ENCODE measurements at regions not wholly inside any gene's neighbourhood (a gene's known extent, or its start where the extent isn't known, plus 50 kb on each side); places are given as distances from the start of the nearest gene placed in this dataset.
"Not testable (repeated sequence)": the region's sequence is repeated elsewhere in the genome, so short reads cannot be mapped to it uniquely, and the experiment has no call there.

DNA sequence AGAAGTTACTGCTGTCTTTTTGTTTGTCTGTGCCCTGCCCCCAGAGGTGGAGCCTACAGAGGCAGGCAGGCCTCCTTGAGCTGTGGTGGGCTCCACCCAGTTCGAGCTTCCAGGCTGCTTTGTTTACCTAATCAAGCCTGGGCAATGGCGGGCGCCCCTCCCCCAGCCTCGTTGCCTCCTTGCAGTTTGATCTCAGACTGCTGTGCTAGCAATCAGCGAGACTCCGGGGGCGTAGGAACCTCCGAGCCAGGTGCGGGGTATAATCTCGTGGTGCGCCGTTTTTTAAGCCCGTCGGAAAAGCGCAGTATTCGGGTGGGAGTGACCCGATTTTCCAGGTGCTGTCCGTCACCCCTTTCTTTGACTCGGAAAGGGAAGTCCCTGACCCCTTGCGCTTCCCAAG, 335.6 kb downstream of the ADGRL2 start:
- not testable (repeated sequence) for DNase-seq (ENCODE audit: low read depth)

DNA sequence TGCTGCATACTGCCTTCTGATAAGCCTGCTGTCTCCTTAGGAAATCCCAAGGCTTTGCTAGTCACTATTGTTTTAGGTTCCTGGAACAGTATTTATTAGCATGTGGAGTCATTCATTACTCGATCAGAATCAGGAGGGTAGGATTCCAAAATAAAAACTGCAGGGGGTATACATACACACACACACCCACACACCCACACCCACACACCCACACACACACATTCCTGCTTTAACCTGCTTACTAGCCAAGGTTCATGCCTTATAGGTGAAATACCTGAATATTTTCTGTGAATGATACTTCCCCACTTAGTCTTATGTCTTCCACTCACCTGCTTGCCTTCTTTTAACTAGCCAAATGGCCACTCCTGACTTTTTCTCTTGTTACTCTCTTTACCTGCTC, 325.1 kb downstream of the ADGRL2 start:
- DNase-seq (ENCODE audit: low read depth): no peak

DNA sequence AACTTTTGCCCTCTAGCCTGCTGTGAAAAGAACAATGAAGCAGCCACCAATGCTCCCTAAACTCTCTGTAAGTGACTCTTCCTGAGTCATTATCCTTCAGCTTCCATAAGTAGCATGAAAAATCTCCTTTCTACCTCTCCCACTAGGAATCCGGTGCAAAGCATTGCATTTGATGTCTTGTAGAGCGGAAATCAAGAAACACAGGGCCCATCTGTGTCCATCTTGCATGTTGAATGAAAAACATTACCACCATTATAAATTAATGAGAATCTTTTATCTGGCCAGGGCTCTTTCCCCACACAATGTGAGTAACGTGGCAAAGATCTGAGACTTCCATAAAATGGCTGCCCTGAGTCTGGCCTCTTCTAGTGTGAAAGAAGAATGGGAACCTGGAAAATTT, 324.4 kb downstream of the ADGRL2 start:
- no peak for DNase-seq (ENCODE audit: low read depth)

DNA sequence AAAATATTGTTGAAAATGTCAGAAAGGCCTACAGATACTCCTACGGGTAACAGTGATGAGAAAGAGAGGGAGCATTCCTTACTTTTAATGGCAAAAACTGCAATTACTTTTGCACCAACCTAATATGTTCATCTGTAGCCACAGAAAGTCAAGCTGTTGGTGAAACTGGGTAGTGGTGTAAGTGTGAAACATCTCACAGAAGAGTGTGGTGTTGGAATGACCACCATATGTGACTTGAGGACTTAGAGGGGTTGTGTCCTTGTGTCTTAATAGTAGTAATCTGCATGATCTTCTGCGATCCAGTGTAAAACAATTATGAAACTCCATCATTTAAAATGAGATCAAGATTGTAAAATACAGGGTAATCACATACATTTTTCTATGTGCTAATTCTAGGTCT, 320.7 kb downstream of the ADGRL2 start:
- no peak for DNase-seq (ENCODE audit: low read depth)

DNA sequence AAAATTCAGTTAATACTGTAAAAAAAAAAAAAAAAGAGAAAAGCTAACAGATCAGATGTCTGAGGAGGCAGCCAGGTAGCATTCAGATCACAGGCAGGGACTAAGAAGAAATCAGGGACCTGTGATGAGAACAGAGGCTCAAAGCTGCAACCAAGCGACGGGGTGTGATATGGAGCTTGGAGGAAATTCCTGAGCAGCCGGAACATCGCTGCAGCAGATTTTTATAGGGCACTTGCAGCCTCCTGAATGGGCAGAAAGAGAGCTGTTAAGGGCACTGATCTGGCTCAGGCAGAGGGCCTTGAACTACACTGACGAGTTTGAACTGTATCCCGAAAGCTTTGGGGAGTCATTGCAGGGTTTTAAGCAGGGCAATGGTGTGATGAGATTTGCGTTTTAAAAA, 315.4 kb downstream of the ADGRL2 start:
- no peak for DNase-seq (ENCODE audit: low read depth)

DNA sequence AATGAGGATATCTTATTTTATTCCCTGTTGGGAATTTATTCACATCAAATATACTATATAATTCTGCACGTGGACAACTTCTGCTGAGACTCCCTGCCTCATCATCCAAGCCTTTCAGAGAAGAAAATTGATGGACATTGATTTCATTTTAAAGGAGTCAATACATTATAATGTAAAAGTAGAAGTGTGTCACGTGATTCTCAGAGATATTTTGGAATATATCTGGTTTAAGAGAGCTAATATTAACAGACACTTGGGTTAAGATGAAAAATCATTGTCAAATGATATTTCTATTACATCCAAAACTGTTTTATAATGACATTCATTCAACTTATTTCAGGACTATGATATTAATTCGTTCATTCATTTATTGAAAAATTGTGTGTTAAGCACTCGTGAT, 314.2 kb downstream of the ADGRL2 start:
- no peak for DNase-seq (ENCODE audit: low read depth)

DNA sequence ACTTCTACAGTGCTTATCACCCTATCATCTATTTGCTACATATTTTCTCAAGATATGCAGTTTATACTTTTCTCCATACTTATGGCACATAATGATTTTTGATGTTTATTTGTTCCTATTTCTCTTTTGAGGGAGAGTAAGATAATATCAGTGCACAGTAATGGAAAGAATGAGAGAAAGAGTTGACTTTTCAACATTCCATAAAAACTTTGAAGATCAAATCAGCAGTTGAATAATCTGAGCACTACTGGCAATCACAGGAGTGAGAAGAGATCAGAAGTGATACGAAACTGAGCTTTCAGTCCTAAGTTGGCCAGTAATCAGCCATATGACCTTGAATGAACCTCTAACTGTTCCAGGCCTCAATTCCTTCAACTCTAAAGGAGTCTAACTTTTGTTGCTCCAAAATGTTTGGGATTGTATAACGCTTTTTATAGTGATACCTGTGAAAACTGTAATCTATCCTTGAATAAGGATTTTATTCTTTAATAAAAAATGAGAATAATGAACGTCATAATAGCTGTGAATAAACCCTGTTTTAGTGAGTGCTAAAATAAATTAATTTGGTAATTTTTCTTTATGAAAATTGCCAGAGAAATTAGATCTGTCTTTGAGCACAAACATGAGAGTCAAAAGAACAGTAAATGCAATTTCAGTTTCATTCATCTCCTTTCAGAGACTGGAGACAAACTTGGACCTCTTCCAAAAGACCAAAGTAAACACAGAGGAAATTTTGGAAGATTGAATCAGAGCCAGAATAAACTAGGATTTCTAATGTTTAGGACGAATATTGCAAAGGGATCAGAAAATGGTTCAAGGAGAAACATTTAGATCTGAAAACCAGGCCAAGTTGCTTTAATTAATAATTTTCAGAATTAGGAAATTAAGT, 309.9 kb downstream of the ADGRL2 start:
- no peak for DNase-seq (ENCODE audit: low read depth)

DNA sequence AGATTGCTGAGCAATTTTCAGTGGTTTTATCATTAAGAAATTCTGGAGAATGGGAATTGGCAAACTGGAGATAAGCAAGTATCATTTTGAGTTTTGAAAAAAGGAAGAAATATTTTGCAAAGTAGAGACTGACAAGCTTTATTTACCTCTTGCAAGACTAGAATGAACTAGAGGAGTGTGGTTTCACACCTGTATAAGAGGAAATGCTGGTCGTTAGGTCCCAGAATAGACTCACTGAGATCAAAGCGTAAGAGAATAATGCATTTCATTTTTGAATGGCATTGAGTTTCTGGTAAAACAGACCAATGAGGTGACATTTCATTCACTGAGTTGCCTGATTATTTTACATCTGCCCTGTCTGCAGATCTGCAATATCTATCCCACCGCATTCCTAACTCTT, 308.1 kb downstream of the ADGRL2 start:
- no peak for DNase-seq (ENCODE audit: low read depth)

DNA sequence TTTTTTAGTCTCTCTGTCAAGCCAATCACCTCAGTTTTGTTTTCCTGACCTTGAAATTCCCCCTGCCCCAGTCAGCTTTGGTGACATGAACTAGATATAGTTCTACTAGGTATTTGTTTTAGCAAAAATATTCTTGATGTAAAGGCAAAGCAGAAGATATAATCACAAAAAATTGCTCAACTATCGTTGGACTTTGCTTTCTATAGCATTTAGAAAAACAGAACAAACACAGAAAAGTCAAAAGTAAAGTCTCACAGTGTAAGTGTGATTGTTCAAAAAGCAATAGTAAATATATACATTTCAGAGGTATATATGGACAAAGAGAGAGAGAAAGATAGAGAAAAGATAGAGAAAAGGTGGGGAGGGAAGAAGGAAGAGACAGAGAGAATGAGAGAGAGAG, 305.9 kb downstream of the ADGRL2 start:
- no peak for DNase-seq (ENCODE audit: low read depth)

DNA sequence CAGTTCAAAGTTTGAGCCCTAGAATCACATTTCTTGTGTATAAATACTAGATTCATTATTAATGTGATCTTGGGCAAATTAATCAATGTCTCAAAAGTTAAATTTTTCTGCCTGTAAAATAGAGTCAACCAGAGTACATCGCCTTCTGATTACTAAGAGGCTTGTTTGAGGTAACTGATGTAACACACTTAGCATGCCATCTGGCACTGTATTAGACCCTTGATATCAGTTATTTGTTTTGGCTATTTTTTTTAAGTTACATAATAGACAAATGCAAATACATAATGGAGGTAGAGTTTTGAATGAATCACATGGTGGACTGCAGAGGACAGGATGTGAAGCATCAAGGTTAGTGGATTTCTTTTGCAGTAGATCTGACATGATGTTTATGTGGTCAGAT, 298.4 kb downstream of the ADGRL2 start:
- DNase-seq (ENCODE audit: low read depth): no peak

DNA sequence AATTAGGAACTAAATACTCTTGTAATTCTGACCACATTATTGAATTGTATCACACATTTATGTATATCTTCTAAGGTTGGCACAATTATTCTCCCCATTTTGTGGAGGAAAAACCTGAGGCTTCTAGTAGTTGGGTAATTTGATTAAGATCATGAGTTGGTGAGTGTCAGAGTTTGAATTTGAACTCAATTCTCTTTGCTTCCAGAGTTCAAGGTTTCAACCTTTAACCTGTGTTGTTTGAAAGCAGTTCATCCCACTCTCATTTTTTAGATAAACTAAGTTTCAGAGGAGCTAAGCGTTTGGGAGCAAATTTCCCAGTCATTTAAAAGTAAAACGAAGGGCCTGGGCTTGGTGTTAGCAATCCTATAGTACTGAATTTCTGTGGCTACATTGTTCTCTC, 293.4 kb downstream of the ADGRL2 start:
- DNase-seq (ENCODE audit: low read depth): no peak

DNA sequence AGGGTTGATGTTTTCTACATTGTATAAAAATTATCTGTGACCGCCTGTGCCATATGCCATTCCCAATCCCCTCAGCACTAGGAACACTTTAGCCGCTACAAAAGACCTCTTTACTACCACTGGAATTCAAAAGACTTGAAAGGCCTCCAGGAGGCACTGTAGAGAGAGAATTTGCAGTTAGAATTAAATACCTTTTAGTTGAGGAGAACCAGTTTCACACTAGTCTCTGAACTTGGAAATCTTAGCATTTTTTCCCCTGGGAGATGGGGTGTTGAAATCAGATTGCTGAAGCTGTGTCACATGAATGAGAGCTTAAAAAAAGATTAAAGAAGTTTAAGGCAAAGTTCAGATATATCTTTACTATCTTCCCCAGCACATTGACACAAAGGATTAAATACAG, 291.0 kb downstream of the ADGRL2 start:
- DNase-seq (ENCODE audit: low read depth): no peak

DNA sequence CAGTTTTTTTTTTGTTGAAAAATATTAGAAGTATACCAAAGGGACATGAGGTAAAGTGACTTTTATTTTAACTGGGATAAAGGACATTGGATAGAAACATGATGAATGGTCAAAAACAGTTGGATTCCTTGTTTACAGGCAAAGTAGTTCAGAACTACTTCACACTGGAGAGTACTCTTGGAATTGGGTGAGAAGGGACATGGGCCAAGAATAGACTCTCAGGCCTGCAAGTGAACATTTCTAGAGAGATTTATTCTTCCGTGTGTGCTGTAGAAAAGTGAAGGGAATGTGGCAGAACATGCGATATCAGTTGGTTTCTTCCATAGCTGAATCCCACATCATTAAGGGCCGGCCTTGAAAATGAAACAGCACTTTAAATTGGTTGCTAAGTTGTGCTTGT, 290.5 kb downstream of the ADGRL2 start:
- no peak for DNase-seq (ENCODE audit: low read depth)

DNA sequence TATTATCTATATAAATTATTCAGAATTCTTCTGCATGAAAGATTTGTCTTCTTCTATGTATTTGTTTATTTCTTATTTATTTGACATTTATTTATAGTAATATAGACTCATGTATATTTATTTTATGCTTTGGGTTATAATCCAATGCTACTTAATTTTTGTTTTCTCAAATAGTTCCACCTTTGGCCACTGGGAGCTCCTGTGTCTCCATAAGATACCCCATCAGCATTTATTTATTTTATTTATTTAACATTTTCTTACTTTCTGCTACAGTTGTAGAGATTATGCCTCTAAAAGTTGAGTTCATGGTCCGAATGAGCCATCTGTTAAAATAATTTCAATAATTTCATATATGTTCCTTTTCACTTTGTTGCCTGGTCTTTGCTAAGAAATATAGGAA, 289.4 kb downstream of the ADGRL2 start:
- DNase-seq (ENCODE audit: low read depth): no peak

DNA sequence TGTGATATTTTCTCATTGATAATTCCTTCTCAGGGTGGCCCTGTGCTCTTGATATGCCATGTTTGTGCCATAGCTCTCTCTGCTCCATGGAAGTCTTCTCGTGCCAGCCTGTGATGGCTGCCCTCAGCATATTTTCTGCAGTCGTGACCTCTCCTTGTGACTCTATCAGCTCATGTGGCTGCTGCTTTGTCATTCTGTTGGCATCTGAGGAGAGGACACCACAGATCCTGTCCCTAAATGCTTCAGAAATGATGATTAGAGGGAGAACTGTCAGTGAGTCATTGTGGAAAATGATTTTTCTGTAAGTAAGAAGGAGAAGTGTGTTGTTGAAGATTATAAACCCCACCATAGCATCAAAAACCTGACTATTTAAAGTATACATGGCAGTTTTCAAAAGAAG, 286.0 kb downstream of the ADGRL2 start:
- peak; percentile 24 for DNase-seq (ENCODE audit: low read depth)

DNA sequence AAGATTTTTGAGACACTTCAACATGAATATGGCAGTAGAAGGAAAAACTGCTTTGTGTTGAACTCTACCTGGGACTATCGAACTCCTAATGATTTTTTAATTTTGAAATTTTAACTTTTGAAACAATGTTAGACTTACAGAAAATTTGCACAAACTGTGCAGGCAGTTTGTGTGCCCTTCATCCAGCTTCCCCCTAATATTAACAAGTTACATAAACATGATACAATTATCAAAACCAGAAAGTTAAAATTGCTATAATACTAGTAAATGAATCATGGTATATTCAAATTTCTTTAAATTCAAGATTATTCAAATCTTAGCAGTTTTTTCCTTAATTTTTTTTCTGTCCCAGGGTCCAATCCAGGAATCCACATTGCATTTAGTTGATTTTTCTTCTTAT, 278.9 kb downstream of the ADGRL2 start:
- DNase-seq (ENCODE audit: low read depth): no peak

DNA sequence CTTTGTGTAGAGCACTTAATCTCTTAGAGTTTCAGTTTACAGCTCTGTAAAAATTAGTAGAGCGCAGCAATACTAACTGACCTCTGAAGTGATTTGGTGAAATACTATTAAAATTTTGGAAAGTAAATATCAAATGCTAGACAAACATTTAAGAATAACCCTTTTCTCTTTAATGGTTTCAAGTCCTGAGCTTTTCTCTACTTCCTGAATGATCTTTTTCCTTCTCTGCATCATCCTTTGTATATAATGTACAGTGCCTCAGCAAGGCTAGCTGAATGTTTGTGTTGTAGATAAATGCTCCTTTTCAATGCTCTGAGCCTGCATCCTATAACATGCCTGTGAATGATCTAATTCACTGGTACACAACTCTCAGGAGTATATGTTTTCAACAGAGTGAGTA, 272.9 kb downstream of the ADGRL2 start:
- DNase-seq (ENCODE audit: low read depth): no peak

DNA sequence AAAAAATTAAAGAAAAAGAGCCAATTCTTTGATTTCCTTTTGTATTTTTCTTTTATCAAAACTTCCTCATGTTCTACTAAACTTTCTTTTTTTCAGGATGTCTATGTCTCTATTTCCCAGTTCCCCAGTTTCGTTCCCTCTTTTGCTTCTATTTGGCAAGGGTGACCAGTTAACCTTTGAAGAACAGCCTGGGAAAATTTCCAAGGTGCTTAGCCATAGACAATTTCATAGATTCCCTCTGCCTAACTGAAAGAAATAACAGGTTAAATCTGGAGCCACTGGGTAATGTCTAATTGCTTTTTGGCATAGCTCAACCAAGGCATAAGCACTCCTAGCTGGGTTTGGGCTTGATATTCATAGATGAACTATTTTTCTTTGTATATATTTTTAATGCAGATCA, 272.3 kb downstream of the ADGRL2 start:
- DNase-seq (ENCODE audit: low read depth): no peak

DNA sequence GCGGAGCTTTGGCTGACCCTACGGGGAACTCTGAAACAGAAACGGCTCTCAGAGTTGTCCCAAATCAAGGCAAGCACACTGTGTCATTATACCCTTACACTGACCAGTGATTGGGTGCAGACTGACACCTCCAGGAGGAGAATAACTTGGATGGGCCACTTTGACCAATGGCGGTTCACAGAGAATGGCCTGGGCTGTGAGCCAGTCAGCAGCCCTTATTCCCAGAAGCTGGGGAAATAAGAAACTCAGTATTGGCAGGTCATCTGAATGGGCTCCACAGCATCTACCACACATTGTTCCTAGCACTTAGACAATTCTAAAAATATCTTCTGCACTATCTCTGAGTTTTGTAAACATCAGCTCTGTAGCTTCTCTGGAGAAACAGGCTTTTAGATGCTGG, 265.2 kb downstream of the ADGRL2 start:
- no peak for DNase-seq (ENCODE audit: low read depth)

DNA sequence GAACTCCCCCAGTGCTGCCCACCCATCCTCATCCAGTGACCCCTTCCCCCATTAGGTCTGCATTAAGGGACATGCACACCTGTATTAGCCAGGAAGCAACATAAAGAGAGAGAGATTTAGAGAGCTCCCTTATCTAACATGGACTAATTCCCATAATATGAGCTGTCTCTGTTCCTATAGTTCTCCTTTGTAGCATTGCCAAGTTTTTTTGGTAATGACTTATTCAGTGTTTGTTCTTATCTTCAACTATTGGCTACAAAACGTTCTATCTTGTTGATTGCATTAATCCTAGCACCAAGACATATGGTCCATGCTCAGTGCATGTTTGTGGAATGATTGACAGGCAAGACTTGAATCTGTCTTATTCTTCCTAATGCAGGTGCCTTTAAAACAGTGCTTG, 264.0 kb downstream of the ADGRL2 start:
- DNase-seq (ENCODE audit: low read depth): no peak

DNA sequence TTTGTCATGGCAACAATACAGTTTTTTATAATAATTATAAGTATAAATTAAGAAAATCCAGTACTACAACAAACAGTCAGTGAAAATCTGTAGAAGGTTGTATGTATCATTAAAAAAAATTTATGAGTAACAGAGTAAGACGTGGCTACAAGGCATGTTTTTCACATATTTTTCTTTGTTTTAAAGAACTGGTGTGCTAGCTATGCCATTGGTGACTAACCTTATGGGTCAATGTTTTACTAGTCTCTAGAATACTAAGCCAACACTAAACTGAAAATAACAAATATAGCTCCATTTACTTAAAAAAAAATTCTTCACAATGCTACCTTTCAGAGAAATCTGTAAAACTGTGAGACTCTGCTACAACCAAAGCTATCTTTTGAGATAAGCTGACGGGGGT, 261.5 kb downstream of the ADGRL2 start:
- DNase-seq (ENCODE audit: low read depth): no peak

DNA sequence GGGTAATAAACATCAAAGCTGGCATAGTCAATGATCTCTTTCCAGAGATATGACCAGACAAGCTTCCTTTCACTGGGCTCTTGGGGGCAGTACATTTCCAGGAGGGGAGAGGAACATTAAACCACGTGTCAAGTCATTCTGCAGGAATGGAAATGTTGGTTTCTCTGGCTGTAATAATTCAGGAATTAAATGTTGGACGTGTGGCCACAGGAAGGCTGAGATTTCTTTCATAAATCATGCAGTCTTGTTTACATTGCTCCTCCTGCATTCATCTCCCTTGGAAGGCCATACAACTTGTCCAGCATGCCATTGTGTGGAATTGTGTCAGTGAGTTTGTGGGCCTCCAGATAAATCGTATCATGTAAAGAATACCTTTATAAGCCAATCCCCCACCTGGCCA, 259.2 kb downstream of the ADGRL2 start:
- no peak for DNase-seq (ENCODE audit: low read depth)

DNA sequence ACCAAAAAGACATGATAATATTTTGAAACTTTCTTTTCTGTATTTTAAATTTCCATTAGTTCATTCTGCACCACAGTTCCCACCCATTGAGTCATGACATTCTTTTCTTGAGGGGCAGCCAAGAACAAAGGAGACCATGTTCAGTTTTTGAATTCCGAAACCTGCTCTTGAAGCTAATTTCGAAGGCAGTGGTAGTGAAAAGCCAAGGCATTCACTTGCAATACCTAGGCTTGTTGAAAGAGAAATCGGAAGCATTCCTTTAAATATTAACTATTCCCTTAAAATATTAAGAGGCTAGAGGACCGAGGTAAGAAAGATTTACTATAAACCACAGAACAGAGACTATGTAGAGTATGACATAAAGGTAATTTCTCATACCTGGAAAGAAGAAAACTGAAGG, 256.3 kb downstream of the ADGRL2 start:
- no peak for DNase-seq (ENCODE audit: low read depth)

DNA sequence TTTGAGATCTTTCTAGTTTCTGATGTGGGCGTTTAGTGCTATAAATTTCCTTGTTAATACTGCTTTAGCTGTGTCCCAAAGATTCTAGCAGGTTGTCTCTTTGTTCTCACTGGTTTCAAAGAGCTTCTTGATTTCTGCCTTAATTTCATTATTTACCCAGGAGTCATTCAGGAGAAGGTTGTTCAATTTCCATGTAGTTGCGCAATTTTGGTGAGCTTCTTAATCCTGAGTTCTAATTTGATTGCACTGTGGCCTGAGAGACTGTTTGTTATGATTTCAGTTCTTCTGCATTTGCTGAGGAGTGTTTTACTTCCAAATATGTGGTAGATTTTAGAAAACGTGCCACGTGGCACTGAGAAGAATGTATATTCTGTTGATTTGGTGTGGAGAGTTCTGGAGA, 254.6 kb downstream of the ADGRL2 start:
- not testable (repeated sequence) for DNase-seq (ENCODE audit: low read depth)

Data from HS-27A (cell line).